HG03432 (cell line): ENCODE measurements at regions not wholly inside any gene's neighbourhood (a gene's known extent, or its start where the extent isn't known, plus 50 kb on each side); places are given as distances from the start of the nearest gene placed in this dataset.
"Not testable (repeated sequence)": the region's sequence is repeated elsewhere in the genome, so short reads cannot be mapped to it uniquely, and the experiment has no call there.

Source experiments
- ATAC-seq: cut with Tn5 transposase; IDR thresholded peaks from one replicate; pipeline ENCODE4 v1.9.1; 2021; ENCODE audit warnings: mild to moderate bottlenecking, moderate library complexity; ENCODE audit not compliant: unreplicated experiment

DNA sequence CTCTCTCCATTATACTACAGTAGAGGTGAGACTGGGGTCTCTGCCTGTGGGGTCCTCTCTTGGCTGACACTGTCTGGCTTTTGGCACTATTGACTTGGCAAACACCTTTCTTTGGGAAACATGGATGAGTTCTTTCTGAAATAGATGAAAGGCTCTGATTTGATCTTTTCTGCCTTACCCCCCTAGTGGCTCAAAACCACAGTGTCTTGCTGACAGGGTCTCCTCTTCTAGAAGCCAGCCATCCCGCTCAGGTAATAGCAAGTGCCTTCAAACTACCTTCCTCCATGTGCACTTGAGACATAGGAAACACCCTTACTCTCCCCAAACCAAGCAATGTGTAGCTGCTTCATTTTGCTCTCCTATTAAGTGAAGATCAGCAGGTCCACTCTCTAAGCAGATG is 260.4 kb downstream of the BRINP2 start:
- ATAC-seq: no peak

DNA sequence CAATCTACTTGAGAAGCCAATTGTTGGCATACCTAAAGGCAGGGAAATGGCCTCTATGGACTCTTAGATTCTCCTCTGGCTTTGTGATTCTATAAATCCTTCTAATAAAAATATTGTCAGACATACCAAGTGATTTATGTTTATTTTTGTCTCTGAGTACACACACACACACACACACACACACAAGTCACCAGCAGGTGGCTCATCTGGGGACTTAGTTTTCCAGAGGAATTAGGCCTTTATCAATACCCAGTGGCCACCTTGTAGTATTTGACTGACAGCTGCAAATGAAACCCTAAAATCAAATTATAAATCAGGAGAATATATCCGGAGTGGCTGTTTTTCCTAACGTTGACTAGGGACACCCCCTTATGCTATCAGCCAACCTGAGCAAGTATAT is 258.5 kb downstream of the BRINP2 start:
- no peak for ATAC-seq

DNA sequence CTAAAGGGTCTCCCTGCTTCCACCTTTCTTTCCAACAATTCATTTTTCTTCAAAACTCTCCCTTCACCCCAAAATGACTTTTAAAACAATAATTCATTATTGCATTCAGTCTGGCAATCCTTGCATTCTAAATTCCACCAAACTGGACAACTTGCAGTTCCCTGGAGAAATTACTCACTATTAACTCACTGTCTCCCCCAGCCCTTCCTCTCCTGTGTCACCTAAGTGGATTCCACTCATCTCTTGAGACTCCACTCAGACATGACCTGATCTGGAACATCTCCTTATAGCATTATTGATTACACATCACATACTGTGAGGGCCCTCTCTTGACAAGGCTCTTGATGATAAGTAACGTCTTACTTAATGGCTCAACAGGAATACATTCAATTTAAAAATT is 257.1 kb downstream of the BRINP2 start:
- ATAC-seq: no peak

DNA sequence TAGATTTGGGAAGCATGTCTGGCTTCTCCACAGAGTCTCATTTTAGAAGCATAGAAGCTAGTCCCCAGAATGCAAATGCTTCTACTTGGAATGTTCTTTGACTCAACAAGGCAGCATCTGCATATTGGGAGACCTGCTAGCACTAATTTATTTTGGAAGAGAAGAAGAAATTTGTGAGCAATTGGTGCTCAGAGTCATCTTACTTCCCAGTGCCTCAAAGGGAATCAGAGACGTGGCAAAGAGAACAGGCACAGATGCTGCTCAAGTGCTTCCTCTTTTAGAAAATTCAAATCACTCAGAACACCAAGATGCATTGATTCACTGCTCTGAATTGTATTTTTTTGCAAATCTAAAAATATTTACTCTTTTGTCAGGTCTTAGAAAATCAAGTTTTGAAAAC is 255.7 kb downstream of the BRINP2 start:
- ATAC-seq: no peak

DNA sequence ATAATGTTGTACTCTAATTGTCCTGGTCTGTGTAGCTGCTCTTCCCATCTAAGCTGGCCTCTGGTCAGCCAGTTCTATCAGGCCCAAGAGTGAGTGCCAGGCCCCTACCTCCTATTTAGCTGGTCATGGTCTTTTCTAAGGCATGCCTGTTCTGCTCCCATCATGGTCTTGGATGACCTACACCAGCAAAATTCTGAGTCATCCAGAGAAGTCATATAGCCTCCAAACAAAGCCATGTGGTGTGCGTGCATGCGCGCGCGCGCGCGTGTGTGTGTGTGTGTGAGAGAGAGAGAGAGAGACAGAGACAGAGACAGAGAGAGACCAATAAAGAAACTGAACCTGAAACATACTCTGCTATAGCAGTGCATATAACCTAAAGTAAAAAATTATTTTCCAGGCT is 254.4 kb downstream of the BRINP2 start:
- no peak for ATAC-seq

DNA sequence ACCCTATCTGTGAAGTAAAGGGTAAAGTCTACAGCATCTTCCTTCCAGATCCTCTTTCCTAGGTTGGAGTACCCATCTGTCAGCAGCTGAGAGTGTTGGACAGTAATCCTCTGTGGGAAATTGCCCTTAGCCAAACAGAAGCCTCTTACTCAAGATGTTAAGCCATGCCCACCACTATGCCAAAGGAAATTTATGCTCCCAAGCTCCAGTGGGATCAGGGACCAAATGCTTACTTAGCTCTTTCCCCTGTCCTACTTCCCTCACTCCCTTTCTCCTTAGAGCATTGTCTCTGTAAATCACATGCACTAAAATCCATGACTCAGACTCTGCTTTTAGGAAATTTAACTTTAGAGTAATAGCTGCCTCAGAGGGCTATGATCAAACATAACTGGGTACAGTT is 254.0 kb downstream of the BRINP2 start:
- no peak for ATAC-seq

DNA sequence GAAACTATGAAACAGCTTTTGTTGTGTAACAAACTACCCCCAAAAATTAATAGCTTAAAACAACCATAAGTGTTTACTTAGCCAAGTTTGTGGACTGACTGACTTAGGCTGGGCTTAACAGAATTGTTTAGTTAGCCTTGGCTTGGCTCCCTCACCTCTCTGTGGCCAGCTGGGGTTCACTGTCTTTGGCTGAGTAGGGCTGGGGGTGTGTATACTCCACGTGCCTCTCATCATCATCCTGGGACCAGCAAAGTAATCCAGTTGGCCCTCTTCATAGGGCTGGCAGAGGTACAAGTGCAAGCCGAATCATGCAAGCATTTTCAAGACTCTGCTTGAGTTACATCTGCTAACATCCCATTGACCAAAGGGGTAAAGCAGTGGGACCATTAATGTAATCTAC is 252.3 kb downstream of the BRINP2 start:
- no peak for ATAC-seq

DNA sequence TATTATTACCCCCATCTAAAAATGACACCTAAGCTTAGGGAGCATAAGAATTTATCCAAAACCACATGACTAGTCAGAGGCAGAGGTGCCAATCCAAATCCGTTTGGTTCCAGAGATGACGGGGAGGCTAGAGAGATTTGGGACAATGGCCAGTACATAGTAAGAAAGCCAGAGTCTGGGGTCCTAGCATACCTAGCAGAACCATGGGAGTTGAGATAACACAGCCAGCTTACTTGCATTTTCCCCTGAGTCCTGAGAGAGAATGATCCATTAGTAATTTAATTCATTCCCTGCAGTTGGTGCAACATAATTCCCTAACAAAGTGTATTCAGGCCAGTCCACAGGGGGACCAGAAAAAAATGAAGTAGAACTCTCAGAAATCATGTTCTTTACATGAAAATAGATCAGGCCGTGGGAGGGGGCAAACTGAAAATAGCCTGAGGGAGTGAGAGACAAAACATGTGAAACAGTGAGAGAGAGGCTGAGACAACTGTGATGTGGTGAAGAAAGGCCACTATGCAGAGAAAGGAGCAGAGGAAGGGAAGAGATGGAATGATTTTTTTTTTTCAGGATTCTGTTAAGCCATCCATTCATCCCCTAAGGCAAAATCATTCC is 243.3 kb downstream of the BRINP2 start:
- ATAC-seq: no peak

DNA sequence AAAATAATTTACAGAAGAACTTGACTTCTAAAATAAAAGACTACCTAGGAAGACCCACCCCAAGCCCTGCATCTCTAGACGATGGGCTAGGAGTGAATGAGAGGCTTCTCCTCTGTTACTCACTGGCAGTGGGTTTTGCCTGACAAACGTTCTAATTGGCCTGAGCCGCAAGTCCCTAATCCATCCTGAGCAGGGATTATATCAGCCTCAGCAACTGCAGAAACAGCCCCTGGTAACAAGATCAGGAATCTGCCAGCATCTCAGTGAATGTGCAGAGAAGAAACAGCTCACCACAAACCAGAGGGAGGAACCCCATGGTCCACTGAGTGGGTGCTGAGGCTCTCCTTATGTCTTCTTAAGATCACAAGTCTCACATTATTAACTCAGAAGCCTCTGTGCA is 240.6 kb downstream of the BRINP2 start:
- ATAC-seq: no peak

DNA sequence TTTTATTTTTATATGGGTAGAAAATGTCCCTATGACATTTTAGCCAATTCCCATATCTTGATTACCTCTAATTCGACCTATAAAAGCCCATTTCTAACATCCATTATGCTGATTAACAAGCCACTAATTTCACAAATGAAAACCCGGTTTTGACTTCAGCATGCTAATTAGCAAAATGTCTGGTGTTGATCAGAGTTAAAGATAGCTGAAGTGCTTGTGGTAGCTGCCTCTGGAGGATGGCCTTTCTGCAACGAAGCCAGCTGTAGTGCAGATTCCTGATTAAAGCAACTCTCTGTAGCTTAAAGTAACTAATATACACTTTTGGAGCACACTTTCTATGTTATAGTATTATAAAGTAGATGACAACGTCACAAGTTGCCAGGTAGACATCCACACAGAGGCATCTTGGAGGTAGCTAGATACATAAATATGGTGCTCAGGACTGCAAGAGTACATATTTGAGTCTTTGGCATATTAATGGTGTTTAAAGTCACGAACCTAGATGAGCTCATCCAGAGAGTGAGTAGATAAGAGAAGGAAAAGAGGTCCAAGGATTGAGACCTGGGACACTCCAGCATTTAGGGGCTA is 239.5 kb downstream of the BRINP2 start:
- no peak for ATAC-seq

DNA sequence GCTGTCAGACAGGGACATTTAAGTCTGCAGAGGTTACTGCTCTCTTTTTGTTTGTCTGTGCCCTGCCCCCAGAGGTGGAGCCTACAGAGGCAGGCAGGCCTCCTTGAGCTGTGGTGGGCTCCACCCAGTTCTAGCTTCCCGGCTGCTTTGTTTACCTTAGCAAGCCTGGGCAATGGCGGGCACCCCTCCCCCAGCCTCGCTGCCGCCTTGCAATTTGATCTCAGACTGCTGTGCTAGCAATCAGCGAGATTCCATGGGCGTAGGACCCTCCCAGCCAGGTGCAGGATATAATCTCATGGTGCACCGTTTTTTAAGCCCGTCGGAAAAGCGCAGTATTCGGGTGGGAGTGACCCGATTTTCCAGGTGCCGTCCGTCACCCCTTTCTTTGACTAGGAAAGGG is 235.6 kb downstream of the BRINP2 start:
- not testable (repeated sequence) for ATAC-seq

DNA sequence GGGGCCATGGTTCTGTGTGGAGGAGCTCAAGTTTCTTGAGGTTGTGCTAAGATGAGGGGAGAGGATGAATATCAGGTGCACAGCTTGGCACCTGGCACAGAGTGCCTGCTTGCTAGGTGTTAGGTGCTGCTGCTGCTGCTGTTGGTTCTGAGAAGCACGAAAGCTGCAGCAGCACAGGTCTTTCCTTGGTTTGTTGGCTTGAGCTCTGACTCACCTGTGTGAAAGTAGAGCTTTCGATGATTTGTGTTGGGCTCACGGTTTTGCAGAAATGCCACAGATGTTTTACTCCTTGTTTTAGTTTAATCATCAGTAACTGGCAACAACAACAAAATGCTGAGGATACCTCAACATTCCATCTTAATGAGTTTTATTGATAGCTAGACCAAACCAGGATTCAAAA is 221.6 kb downstream of the BRINP2 start:
- ATAC-seq: no peak

DNA sequence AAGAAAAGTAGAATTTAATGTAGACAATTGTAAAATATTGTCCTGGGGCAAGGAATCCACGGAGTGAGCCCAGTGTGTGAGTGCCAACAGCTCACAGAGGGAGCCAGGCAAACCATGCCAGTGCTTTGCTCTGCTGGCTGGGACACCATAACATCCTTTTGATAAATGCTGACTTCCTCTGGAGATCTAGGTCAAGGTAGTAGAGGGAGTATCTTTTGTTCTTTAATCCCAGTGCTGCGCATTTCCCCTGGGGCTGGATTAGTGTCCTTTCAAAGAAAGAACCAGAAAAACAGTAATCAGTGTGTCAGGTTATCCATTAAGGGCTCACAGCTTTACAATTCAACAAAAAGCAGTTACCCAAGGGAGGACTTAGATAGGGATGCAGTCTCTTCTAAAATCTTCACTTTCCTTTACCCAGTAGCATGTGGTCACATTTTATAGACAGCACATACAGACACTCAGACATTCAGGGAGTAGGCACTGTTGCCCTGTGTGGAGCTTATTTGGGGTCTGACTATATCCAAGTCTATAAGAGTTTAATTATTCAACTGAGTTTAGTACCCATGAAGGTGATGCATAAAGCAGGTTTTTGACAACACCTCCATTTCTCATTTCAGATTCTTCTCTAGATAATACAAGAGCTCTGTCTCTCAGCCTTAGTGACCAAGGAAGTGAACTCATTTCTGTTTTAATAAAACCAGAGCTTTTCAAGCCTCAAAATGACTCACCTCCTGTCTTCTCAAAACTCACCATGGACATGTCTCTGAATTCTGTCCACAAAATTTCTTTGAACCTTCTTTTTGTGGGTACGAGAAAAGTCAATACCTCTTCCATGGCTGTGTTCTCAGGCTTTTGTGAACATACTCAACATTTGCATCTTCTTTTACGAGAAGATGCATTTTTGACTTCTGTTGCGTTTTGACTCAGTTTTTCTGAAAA is 215.3 kb downstream of the BRINP2 start:
- no peak for ATAC-seq

DNA sequence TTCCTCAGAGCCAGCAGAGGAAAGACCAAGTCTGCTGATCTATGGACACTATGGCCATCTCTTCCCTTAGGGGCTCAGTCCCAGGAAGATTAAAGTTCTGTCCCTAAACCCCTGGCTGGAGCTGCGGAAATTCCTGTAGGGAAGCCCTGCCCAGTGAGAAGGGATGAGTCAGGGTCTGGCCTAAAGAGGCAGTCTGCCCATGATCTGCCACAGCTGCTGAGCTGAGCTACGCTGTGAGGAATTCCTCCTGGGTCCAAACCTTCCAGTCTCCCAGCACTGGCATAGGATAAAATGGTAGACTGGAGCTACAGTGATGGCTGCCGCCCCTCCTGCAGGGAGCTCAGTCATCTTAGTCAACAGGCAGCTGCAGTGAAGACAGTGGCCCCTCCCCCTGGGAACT is 213.7 kb downstream of the BRINP2 start:
- no peak for ATAC-seq

DNA sequence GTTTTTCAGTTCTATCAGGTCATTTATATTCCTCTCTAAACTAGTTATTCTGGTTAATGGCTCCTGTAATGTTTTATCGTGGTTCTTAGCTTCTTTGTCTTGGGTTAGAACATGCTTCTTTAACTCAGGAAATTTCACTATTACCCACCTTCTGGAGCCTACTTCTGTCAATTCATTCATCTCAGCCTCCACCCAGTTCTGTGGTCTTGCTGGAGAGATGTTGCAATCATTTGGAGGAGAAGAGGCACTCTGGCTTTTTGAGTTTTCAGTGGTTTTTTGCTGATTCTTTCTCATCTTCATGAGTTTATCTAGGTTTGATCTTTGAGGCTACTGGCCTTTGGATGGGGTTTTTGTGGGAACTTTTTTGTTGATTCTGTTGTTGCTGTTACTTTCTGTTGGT is 213.0 kb downstream of the BRINP2 start:
- no peak for ATAC-seq

DNA sequence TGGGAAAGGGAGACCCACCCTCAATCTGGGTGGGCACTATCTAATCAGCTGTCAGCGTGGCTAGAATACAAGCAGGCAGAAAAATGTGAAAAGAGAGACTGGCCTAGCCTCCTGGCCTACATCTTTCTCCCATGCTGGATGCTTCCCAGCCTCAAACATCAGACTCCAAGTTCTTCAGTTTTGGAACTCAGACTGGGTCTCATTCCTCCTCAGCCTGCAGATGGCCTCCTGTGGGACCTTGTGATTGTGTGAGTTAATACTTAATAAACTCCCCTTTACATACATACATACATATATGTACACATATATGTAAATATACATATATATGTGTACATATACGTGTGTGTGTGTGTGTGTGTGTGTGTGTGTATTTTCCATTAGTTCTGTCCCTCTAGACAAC is 207.1 kb downstream of the BRINP2 start:
- no peak for ATAC-seq

DNA sequence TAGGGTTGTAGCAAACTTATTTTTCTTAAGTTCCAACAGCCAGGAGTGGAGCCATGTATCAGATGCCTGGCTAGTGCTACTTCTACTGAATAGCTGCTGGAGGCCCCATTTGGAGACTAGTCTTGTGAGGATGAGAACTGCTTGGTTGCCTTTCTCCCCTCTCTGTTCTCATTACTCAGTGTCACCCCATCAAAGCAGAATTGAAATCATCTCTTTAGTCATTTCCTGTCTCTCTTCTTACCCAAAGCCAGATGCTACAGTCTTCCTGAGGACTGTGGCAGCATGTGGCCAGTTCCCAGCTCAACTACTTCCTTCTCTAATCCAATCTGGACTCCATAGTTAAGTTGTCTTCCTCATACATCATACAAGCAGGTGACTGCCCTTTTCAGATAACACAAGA is 197.5 kb downstream of the BRINP2 start:
- peak; percentile 69 for ATAC-seq

DNA sequence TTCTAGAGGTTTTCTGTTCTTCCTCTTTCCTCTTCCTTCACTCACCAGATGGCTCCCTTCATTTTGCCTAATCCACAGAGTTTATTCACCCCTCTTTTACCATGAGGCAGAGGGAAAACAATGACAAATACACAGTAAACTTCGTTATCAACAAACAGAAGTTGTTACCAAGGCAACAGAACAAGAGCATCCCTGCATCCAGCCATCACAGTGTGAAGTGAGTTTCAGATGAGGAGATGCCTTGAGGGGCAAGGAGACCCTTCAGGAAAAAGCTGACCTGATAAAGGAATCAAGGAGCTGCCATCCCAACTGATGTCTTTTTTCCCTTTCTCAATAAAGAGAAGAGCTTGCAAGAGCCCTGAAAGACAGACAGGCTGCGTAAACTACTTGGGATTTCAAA is 195.3 kb downstream of the BRINP2 start:
- ATAC-seq: no peak

DNA sequence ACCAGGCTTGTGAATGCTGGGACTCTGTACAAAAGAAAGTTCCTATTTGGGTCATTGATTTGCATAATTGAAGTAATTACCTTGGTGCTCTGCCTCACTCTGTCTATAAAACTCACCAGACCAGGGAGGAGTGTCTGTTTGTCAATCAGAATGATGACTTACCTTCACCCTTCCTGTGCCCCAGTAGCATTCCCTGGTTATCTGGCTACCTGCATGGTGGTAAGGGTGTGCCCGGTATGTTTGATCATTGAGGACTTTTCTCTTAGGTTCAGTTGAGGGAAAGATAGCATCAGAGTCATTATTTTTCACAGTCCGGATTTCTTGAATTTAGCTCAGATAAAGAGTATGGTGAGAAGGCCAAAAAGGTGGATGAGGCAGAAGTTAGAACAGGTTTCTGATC is 190.0 kb downstream of the BRINP2 start:
- no peak for ATAC-seq

DNA sequence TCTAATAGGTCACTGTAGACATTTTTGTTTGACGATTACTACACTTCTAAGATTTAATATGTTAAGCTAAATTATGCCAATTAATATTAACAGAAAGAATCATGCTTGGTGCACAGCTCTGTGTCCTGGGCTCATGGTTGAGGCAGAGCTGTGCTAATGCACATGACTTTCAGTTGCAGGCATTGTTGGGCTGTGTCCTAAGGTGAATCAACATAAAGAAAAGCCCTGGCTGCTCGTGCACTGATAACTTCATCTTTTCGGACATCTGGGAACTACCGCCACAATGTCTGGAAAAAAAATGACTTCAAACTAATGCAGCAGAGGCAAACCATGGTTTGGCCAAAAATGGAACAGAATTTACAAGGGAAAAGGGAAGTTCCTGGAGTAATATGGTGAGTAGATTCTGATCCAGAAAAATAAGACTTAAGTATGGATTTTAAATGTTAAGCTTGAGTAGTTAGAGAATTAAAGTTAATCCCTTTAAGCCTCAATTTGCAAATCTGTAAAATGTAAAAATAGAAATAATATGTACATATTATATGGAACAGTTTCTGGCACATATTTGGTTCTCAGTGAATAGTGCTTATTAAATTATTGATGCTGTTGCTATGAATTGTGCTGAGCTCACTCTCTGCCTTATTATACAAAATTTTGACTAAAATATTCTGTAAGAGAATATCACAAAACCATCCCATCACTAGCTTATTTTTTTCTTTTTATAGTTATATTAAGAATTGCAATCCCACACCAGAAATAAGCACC is 186.1 kb downstream of the BRINP2 start:
- no peak for ATAC-seq

DNA sequence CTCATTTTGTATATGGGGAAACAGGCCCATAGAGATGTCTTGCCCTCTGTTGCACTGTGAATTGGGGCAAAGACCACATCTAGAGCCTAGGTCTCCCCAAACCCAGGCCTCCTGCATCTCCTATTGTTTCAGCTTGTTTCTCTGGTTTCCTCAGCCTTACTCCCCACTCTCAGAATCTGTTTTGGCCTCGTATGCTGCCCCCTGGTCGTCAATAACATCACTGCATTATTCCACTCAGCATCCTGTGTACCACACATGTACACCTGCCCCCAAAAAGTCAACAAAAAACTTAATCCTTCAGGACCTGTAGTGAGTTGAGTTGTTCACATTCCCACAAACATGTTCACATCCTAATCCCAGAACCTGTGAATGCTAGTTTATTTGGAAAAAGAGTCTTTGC is 184.8 kb downstream of the BRINP2 start:
- peak; percentile 61 for ATAC-seq
